ENCODE measurements at regions not wholly inside any gene's neighbourhood (a gene's known extent, or its start where the extent isn't known, plus 50 kb on each side); places are given as distances from the start of the nearest gene placed in this dataset.
"Not testable (repeated sequence)": the region's sequence is repeated elsewhere in the genome, so short reads cannot be mapped to it uniquely, and the experiment has no call there.

- intact Hi-C loops (cut with micrococcal nuclease) = no loop called here
Measured at GRCh38 chr1:48089356-48089891, 92.2 kb upstream of the TRABD2B start.

- intact Hi-C loops (cut with micrococcal nuclease) = no loop called here
Measured at GRCh38 chr1:48084826-48085225, 87.6 kb upstream of the TRABD2B start.

- intact Hi-C loops (cut with micrococcal nuclease) = no loop called here
Measured at GRCh38 chr1:48082271-48082962, 85.2 kb upstream of the TRABD2B start.

- intact Hi-C loops (cut with micrococcal nuclease) = no loop called here
Measured at GRCh38 chr1:48080331-48081255, 83.4 kb upstream of the TRABD2B start.

GRCh38 chr1:48079096-48079495 lies 81.9 kb upstream of the TRABD2B start:
- intact Hi-C loops (cut with micrococcal nuclease) = no loop called here

- intact Hi-C loops (cut with micrococcal nuclease) = no loop called here
Measured at GRCh38 chr1:48077795-48078222, 80.6 kb upstream of the TRABD2B start.

- intact Hi-C loops (cut with micrococcal nuclease) = no loop called here
Measured at GRCh38 chr1:48076017-48076416, 78.8 kb upstream of the TRABD2B start.

GRCh38 chr1:48073798-48074530 lies 76.8 kb upstream of the TRABD2B start:
- intact Hi-C loops (cut with micrococcal nuclease) = no loop called here

GRCh38 chr1:48071513-48071912 lies 74.3 kb upstream of the TRABD2B start:
- intact Hi-C loops (cut with micrococcal nuclease) = no loop called here

- intact Hi-C loops (cut with micrococcal nuclease) = no loop called here
Measured at GRCh38 chr1:48070396-48070750, 73.2 kb upstream of the TRABD2B start.

- intact Hi-C loops (cut with micrococcal nuclease) = no loop called here
Measured at GRCh38 chr1:48069662-48070395, 72.6 kb upstream of the TRABD2B start.

- intact Hi-C loops (cut with micrococcal nuclease) = no loop called here
Measured at GRCh38 chr1:48068206-48068605, 71.0 kb upstream of the TRABD2B start.

- intact Hi-C loops (cut with micrococcal nuclease) = no loop called here
Measured at GRCh38 chr1:48066936-48067335, 69.8 kb upstream of the TRABD2B start.

GRCh38 chr1:48064693-48065092 lies 67.5 kb upstream of the TRABD2B start:
- intact Hi-C loops (cut with micrococcal nuclease) = not testable (repeated sequence)

GRCh38 chr1:48062353-48062752 lies 65.2 kb upstream of the TRABD2B start:
- intact Hi-C loops (cut with micrococcal nuclease) = no loop called here

GRCh38 chr1:48061162-48062136 lies 64.3 kb upstream of the TRABD2B start:
- intact Hi-C loops (cut with micrococcal nuclease) = loop anchor here (1.0 kb wide), 1 partner anchor 64 kb away; the partner anchor contains the start of gene TRABD2B

GRCh38 chr1:48059289-48059688 lies 62.1 kb upstream of the TRABD2B start:
- intact Hi-C loops (cut with micrococcal nuclease) = no loop called here

- intact Hi-C loops (cut with micrococcal nuclease) = no loop called here
Measured at GRCh38 chr1:48058135-48059025, 61.2 kb upstream of the TRABD2B start.

GRCh38 chr1:48057249-48057648 lies 60.1 kb upstream of the TRABD2B start:
- intact Hi-C loops (cut with micrococcal nuclease) = no loop called here
